KBM-7 (cell line): ENCODE measurements at regions not wholly inside any gene's neighbourhood (a gene's known extent, or its start where the extent isn't known, plus 50 kb on each side); places are given as distances from the start of the nearest gene placed in this dataset.
"Not testable (repeated sequence)": the region's sequence is repeated elsewhere in the genome, so short reads cannot be mapped to it uniquely, and the experiment has no call there.

Source experiments
- DNase-seq: peaks from one replicate; pipeline ENCODE4 v3.0.0-alpha.2; 2015
- in situ Hi-C: fragments of 300-500 bp; cut with MboI; formaldehyde crosslinking; loops from 2 replicates; pipeline ENCODE4 v1.14.3; 2020; ENCODE audit warnings: low sequenced_read_pairs, low pct_unique_long_range_greater_than_20kb, mixed read lengths

DNA sequence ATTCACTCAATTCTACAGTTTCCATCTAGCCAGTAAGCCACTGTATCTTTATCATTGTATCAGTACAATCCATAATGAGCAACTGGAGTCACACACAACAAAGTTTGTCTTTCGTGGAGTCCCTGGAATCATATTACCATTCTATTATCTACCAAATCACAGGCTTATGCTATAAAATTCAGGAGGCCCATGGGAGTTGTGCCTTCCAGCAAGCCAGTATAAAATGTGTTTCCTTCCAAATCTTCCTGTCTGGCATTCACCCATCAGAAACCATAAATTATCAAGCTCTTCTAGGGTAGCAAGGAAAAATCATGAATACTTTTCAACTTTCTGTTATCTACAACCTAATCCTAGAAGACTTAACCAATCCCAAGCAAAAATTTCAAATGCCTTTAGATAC, 1383.3 kb upstream of the PCDH7 start:
- no peak for DNase-seq
- in situ Hi-C loops, result no loop called here

DNA sequence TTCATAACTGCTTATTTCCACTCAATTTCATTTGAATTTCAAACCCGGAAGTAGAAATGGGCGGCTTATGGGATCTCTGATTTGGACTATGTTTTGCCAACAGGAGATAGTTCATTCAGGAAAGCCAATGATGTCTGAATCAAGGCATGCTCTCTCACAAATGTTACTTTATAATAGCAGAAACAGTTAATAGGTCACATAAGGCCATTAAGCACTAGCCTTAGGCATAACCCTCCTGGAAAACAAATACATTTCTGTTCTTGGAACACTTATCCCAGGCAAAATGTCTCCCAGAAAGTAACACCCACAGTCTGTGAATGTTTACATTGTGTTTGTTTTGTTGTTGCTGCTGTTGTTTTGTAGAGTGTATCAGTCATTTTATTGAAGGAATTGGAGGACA, 1347.2 kb upstream of the PCDH7 start:
- no peak for DNase-seq
- in situ Hi-C loops, result no loop called here

DNA sequence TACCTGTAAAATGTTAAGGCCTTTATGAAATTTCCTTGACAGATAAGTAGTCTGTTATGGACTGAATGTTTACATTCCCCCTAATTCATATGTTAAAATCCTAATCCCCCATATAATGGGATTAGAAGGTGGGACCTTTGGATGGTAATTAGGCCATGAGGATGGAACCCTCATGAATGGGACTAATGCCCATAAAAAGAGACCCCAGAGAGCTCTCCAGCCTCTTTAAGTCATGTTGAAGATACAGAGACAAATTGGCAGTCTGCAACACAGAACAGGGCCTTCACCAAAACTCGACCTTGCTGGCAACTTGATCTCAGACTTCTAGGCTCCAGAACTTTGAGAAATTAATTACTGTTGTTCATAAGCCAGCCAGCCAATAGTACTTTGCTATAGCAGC, 1344.5 kb upstream of the PCDH7 start:
- in situ Hi-C loops, result no loop called here
- DNase-seq, result no peak

DNA sequence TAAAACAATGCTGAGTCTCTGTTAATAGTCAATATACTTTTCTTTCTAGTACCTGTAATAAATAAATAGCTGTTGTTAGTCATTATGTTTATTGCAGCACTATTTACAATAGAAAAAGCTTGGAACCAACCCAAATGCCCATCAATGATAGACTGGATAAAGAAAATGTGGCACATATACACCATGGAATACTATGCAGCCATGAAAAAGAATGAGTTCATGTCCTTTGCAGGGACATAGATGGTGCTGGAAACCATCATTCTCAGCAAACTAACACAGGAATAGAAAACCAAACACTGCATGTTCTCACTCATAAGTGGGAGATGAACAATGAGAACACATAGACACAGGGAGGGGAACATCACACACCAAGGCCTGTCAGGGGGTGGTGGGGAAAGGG, 1341.9 kb upstream of the PCDH7 start:
- in situ Hi-C loops, result not testable (repeated sequence)

DNA sequence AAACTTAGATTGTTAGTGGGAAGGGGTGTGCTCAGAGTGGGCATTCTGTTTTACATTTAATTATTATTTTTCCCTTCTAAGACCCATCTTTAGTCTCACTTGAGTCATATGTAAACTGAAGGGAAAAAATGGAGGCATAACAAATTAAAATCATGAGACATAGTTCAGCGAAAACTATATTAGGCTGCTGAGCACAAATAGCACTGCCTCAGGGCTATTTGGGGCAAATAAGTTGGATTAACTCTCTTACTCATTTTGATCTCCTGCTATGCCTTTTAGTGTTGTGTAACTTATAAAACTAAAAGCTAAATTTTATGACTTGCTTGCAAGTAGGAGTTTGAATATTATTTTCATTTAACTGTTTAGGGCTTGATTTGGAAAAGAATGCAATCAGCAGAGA, 1329.2 kb upstream of the PCDH7 start:
- DNase-seq, result no peak
- in situ Hi-C loops, result no loop called here

More for the DNA sequence above, 1341.9 kb upstream of the PCDH7 start:
- DNase-seq, result not testable (repeated sequence)

DNA sequence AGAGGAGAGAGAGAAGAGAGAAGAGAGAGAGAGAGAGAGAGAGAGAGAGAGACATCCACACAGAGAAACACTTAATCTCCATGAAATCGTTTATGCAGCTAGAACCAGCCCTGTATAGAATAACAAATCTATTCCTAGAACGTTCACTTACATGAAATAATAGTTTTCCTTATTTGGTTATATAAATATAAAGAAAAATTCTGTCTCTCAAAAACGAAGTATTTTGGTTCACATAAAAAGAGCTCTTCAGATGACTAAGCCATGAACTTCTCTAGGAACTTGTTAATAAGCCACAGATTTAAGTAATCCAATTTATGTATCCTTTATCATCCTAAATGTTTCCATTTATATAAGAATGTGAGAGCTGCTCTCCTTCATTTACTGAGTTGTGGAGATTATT, 1315.1 kb upstream of the PCDH7 start:
- in situ Hi-C loops, result no loop called here
- no peak for DNase-seq

DNA sequence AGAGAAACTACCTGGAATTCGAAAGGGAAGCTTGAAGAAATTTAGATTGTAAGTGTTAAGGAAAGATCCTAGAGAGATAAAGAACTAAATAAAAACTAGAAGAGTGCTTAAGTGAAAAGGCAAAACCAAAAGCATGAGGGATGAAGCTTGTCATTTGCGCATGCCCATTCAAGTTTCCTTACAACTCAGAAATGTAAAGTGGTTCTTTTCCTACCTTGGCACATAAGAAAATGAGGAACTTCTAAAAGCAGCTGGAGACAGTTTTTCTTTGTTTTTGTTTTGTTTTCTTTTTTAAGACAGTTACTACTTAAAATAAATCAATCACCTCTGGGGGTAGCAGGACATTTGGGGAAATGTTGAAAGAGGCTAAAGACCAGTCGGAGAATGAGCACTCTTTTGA, 1304.4 kb upstream of the PCDH7 start:
- no peak for DNase-seq
- in situ Hi-C loops, result no loop called here

DNA sequence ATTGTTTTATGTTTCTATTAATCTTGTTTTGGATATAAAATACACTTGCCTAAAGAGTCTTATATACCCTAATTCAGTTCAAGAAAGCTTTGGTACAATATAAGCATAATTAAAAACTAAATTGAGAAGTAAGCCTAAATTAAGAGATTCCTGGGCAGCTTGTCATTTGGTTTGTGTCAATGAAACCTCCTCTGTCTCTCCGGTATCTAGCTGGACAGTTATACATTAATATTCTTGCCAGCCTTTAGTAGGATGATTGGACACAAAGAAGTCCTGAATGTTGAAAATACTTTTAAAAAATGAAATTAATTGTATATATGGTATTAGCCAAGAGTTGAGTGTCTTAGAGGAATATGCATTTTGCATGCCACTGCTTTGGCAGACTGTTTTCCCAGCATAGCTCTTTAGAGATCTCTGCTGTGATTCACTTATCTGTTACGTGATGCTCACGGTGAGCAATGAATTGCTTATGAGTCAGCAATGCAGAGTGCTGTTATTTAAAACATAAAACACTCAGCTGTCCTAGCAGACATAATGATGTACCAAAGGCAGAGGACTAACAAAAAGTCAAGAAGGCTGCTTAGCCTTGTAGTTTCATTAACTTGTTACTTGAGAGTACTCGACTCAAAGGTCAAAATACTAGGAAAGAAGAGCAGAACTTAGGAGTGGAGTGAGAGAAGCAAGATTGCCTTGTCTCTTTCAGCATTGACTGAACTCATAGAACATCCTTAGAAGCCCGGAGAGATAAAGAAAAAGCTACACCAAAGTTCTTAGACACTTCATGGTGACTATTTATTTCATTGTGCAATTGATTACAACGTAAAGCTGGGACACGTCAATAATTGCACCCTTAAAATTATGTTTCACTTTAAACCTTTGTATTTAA, 1296.1 kb upstream of the PCDH7 start:
- in situ Hi-C loops, result no loop called here
- no peak for DNase-seq

DNA sequence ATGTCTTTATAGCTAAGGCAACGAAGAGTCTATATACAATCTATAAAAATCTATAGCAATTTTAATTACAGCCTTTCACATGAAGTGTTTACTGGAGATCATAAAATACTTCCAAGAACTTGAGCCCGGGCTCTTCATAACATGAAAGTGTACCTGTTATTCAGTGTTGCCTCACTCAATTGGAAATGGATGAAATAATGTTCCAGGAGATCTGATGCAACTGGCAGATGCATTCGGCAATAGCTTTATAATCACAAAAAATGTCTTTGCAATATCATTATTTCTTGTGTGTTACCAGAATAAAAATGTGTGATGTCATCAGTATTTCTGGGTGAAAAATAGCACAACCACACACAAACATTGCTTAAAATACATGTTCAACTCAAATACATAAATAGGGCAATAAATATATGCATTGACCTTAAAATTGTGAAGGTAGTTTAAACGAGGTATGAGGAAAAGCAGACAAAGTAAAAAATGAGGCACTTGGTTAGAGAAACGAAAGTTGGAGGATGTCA, 1266.8 kb upstream of the PCDH7 start:
- in situ Hi-C loops, result no loop called here
- DNase-seq, result no peak

DNA sequence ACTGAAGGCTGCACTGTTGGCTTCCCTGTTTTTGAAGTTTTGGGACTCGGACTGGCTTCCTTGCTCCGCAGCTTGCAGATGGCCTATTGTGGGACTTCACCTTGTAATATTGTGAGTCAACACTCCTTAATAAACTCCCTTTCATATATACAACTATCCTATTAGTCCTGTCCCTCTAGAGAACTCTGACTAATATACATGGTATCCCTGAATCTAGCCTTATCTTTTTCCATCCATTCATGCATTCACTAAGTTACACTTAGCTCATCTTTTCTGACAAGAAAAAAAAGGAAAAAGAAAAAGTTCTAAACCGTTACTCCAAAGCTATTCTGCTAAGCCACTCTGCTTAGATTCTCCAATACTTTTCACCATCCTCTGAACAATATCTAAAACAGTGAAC, 1260.2 kb upstream of the PCDH7 start:
- in situ Hi-C loops, result no loop called here

DNA sequence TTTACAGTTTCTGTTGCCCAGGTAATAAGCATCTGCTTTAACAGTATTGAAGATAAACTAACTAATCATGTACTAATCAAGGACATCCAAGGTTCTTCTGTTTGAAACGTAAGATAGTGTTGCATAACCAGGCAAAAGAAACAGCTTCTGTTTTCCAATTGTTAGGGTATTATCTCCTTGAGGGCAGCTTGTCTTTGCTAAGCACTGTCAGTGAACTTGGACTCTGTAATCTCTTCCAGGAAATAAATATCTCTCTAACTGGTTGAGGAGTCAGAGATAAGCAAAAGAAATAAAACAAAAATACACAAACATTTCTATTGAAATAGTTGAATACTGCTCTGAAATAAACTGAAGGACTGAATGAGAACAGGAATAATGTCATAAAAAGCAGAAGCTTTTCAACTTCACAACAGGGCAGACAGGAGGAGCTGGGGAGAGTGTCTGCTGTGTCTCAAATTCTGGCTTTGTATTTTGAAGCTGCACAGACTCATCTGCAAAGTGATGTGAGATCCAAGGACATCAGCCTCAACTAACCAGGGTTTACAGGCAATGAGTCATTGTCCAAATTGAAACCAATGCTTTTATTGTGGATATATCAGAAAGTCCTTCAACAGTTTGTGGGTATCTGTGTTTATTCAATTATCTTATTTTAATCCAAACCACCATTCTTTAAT, 1253.0 kb upstream of the PCDH7 start:
- DNase-seq, result no peak
- in situ Hi-C loops, result no loop called here

More for the DNA sequence above, 1260.2 kb upstream of the PCDH7 start:
- DNase-seq, result no peak
